Stromal cell of bone marrow (primary cell): ENCODE measurements at regions not wholly inside any gene's neighbourhood (a gene's known extent, or its start where the extent isn't known, plus 50 kb on each side); places are given as distances from the start of the nearest gene placed in this dataset.
A peak's percentile ranks its signal among the peaks of the same experiment; 100 is the strongest.
"Not testable (repeated sequence)": the region's sequence is repeated elsewhere in the genome, so short reads cannot be mapped to it uniquely, and the experiment has no call there.

ENCODE experiments used
- DNase-seq: peaks from one replicate; pipeline ENCODE4 v3.0.0-alpha.2; 2012; ENCODE audit warnings: low read depth

DNA sequence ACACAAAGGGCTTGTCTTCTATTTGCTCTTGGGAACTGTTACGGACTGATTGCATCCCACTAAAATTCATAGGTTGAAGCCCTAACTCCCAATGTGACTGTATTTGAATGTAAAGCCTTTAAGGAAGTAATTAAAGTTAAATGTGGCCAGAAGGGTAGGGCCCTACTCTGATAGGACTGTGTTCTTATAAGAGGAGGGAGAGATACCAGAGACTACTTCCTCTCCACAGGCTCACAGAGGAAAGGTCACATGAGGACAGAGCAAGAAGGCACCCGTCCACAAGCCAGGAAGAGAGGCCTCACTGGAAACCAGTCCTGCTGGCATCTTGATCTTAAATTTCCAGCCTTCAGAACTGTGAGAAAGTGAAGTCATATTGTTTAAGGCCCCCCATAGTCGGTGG is 211.9 kb downstream of the CDH26 start:
- no peak for DNase-seq

DNA sequence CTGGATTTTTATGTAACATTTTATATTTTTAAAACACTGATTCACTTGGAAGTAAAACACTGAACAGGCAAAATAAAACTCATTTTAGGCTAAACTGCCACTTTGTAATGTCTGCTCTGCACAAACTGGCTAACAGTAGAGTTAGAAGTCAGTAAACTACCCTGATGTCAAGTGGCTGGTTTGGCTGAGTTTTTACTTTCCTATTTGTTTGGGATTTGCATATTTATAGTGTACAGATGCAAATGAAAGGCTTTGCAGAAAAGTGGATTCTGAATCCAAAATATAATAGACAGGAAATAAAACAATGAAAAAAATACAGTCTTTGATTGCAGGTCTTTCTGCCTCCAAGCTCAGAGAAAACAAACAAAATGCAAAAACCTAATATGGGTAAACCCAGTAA is 213.1 kb downstream of the CDH26 start:
- DNase-seq, result no peak

DNA sequence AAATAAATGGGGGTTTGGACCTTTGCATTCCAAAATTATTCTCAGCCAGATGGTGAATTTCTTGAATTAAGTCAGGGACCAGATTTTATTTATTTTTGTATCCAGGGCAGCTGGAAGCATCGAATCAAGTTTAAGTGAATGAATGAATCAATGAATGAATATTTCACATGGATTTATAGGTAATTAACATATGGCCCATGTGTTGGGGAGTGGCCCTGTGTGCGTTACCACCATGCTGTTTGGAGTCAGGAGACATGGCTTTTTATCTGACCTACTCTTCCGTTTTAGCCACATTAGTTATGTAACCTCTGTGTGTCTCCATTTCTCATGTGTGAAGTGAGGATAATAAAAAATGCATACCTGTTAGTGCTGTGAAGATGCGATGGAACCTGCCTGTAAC is 213.5 kb downstream of the CDH26 start:
- DNase-seq, result no peak

DNA sequence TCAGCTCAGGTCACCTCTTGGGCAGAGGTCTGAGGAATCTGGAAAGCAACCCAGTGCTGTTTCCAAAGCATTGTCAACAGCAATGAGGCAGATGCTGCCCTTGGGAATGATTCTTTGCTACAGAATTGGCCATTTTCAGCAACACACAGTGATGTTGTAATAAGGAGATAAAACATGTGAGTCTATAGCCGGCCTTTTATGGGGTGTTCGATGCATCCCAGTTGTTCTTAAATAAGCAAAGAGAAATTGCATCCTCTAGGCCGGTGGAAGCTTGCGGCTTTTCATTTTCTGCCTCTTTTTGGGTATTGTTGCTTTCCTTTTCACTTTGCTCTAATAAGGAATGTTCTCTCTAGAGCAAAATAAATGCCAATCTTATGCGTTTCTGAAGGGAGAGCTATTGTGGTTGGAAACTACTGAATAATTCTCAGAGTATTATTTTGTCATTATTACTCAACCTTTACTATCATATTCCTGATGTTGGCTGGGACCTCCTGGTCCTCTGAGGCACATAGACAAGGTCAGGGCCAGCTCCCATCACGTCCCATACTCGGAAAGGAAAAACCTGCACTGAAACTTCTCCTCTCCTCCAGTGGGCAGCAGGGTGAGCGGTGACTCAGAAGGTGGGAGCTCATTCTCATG is 214.2 kb downstream of the CDH26 start:
- peak; percentile 80 for DNase-seq

DNA sequence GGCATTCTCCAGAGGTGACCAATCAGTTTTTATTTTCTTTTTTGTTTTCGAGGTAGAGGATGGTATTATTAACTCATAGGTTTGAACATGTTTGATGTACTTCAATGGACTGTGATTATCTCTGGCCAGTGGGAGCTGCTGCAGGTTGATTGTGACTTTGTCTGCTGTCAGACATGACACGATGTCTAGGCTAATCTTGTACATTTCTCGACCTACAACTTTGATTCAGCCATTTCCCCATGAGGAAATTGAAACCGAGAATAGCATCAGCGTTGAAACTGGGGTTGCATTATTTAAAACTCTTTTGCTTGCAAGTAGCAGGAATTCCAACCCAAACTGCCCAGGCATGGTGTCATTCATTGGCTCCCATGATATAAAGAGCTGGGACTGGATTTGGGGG is 218.9 kb downstream of the CDH26 start:
- DNase-seq, result no peak

DNA sequence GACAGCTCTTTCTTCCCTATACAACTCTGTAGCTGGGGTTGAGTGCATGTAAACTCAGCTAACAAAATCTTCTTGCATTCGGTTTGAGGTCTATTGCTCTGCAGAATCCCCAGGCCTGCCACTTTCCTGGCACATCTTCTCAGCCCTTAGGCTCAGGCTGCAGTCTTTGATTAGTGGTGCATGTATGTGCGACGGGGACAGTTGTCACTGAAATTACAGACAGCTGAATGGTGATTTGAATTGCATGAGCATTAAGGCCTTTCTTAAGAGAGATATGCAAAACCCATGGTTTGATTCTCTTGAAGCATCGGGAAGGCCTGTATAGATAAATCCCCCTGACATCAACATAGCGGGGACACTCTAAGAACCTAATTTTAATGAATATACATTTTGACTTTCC is 222.8 kb downstream of the CDH26 start:
- no peak for DNase-seq

DNA sequence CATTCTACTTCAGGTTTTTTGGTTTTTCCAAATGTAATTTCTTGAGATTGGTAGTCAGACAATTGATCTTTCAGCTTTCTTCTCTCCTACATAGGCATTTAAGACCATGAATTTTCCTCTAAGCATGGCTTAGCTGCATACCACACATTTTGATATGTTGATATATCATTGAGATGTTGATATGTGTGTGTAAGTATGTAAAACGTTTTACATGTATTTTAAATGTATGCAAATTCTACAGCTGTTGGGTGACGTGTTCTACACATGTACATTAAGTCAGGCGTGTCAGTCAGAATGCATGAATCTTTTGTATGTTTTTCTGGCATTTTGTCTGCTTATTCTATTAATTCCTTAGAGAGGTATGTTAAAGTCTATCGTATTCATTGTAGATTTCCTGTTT is 228.2 kb downstream of the CDH26 start:
- no peak for DNase-seq

DNA sequence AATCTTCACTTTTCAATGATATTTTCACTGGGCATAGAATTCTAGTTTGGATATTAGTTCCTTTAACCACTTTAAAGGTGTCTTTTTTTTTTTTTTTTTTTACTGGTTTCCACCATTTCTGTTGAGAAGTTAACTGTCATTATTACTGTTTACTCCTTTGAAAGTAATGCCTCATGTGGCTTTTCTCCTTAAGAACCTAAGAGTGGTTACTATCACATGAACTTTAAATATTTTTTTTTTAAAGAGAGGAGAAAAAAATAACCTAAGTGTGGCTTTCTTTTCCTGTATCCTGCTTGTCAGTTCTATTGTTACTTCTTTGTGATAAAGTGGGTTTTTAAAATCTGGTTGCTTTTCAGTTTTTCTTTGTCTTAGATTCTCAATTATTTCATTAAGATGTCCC is 229.5 kb downstream of the CDH26 start:
- no peak for DNase-seq

DNA sequence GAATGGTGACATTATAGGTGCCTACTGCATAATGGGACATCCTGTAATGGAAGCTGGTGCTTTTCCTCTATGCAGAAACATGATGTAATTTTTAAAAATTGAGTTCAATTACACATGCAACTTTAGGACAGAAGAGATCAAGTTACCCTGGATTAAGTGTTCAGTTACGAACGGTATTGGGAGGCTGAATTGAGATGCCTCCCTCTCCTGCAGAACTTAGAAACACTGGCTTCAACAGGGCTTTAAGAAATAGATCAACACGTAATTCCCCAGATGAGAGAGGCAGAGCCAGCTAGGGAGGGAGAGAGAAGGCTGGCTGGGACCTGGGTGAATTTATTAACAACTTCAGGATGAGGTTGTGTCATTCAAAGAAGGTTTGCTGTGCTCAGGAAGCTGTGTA is 232.8 kb downstream of the CDH26 start:
- no peak for DNase-seq

DNA sequence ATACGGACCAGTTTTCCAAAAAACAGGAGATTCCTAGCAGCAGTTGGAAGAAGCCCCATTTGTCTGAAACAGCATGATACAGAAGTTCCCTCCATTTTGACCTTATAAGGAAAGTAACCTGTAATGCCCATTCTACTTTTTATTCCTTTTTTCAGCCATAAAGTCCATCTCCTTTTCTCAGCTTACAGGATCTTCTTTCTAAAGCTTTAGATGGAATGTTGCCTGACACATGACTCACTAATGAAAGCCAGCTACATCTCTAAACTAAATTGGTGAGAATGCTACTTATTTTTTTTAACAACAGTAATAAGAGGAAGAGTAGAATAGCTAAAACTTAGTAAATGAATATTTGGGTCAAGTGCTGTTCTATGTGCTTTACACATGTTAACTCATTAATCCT is 234.1 kb downstream of the CDH26 start:
- peak; percentile 19 for DNase-seq

DNA sequence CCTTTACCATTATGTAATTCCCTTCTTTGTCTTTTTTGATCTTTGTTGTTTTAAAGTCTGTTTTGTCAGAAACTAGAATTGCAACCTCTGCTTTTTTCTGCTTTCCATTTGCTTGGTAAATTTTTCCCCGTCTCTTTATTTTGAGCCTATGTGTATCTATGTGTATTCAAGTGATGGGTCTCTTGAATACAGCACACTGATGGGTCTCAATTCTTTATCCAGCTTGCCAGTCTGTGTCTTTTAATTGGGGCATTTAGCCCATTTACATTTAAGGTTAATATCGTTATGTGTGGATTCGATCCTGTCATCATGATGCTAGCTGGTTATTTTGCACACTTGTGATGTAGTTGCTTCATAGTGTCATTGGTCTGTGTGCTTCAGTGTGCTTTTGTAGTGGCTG is 240.9 kb downstream of the CDH26 start:
- not testable (repeated sequence) for DNase-seq

DNA sequence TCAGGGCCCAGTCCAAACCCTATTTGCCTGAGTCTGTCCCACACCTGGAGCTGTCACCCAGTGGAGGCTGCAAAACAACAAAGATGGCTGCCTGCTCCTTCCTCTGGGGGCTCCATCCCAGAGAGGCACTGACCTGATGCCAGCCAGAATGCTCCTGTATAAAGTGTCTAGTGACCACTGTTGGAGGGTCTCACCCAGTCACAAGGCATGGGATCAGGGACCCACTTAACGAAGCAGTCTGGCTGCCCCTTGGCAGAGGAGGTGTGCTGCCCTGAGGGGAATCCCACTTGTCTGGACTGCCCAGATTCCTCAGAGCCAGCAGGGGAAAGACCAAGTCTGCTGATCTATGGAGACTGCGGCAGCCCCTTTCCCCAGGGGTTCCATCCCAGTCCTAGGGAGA is 241.6 kb downstream of the CDH26 start:
- DNase-seq, result no peak

DNA sequence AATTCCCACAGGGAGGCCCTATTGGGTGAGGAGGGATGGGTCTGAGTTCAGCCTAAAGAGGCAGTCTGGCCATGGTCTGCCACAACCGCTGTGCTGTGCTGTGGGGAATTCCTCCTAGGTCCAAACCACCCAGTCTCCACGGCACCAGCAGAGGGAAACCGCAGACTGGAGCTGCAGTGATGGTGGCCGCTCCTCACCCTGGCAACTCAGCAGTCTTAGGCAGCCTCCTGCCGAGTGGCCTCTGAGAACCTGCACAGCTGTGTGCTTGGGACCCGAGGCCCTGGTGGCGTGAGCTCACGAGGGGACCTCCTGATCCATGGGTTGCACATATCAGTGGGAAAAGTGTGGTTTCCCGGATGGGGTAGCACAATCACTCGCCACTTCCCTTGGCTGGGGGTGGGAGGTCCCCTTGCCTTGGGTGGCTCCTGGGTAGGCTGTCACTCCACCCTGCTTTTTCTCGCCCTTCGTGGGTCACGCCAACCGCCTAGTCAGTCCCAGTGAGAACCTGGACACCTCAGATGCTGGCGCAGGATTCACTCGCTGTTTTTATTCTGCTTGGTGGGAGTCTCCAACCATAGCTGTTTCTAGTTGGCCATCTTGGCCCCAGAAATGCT is 242.2 kb downstream of the CDH26 start:
- DNase-seq, result no peak

DNA sequence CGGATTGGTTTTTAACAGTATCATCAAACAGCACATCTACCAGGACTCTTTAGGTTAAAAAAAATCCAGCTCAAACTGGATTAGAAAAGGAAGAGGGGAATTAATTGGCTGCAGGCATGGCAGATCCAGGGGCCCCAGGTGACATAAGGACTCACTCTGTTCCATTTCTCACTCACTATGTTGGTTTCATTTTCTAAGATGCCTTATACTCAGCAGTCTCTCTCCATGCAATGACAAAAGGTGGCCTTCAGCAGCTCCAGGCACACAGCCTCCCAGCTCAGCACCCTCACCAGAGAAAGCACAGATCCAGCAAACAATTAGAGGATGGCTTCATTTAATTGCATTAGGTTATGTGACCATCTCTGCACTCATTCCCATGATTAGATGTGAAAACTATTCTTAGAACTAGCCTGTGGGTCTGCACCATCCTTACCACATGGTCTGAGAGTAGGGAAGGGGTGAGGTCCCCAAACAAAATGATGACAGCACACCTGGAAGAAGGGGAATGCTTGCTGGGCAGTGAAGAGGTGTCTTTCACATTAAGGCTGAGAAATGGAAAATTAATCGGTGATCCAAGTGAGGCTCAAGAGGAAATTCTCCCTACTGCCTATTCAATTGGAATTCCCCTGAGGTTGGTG is 243.1 kb downstream of the CDH26 start:
- no peak for DNase-seq

DNA sequence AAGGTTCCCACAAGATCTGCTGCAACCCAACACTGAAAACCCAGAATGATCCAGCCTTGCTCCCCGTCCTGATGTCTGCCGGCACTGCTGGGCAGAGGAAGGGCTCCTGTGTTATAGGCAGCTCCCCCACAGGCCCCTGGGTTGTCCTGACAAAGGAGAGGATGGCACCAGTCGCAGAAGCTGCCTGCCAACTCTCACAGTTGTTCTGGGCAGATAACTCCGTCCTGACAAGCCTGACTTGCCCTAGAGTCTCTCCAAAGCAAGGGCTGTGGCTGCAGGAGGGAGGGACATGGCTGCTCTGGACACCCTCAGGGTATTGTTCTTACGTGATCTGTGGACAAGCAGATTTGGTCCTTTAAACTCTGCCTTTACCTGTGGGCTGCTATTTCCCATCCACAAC is 243.8 kb downstream of the CDH26 start:
- no peak for DNase-seq

DNA sequence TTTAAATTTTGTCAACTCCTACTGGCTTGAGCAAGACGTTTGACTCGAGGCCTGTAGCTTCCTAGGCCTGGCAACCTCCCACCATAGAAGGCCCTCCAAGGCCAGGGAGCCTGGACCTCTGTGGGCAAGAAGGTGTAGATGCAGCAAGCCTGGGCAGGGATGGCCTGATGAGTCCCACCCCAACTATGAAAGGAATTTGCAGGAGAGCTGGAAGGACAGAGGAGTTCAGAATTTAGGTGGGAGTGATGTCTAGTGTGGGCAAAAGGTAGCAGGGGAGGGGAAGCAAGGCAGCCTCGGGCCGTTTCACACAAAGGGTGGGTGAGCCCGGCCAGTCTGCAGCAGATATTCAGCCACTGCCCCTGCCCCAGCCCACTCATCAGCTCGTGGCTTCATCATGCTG is 245.2 kb downstream of the CDH26 start:
- DNase-seq, result no peak

DNA sequence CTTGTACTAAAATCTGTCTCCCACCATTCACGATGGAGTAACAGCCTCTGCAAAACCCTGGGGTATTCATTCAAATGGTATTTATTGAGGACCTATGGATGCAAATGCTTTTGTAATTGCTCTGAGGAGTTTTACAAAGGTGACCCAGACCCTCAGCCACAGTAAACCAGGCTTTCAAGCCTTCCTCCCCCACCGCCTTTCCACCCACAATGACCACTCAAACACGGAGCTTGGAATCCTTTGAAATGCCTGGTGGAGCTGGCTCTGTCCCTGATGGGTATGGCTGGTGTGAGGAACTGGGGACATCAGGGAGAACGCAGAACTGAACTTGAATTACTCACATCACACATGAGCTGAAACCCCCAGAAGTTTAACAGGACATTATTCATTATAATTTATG is 246.4 kb downstream of the CDH26 start:
- DNase-seq, result no peak

DNA sequence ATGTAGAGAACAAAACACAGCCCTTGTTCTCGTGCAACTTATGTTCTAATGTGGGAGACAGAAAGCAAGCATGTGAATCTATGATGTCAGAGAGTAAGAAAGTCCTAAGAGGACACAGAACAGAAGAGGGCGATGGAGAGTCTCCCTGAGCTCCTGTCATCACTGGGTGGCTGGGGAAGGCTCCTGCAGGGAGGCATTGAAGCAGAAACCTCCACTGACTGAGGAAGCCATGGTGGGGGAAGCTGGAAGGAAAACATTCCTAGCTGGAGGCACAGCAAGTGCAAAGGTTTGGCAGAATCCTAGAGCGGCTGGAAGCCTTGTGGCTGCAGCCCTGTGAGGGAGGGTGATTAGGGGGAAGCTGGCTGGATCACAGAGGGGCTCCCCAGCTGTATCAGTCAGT is 248.0 kb downstream of the CDH26 start:
- DNase-seq, result peak; percentile 31

DNA sequence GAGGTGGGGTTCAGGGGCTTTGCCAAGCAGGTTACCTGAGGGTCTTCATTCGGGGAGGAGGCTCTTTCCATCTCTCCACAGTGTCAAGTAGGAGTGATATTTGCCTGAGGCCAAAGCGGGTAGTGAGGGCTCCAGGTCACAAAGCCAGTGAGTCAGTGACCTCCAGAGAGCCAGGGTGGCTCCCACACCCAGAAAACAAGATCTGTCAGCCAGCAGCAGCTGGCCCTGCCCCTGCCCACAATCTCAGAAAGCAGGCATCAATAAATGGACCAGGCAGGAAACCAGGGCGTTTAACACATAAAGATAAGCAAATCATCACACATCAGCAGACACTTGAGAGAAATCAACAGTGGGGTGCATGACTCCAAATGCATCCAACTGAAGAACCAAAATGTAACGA is 250.8 kb downstream of the CDH26 start:
- no peak for DNase-seq

DNA sequence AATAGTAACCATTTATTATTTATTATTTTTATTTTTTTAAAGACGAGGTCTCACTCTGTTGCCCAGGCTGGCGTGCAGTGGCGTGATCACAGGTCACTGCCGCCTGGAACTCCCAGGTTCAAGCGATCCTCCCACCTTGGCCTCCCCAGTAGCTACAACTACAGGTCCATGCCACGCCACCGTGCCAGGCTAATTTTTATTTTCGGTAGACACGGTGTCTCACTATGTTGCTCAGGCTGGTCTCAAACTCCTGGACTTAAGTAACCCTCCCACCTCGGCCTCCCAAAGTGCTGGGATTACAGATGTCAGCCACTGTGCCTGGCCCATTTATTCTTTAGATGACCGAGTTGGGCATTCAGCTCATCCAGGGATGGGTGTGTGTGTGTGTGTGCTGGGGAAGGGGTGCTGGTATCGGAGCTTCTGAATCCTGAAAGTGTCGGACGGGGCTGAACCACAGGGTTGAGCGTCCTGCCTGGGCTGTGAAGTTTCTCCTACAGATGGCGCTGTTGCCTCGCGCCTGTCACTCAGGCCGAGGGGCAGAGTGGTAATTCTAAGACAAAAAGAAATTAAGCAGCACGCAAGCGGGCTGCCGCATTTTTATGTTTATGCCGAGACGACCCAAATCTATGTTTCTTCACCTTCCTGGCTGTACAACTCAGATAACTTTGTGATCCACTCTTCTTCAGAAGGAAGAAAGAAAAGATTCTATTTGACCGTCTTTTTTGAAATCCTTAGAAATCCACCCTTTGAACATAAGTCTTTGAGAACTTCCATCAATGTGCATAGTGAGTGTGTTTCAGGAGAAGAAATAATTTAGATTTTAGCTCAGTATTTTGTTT is 252.8 kb downstream of the CDH26 start:
- DNase-seq, result peak; percentile 35

DNA sequence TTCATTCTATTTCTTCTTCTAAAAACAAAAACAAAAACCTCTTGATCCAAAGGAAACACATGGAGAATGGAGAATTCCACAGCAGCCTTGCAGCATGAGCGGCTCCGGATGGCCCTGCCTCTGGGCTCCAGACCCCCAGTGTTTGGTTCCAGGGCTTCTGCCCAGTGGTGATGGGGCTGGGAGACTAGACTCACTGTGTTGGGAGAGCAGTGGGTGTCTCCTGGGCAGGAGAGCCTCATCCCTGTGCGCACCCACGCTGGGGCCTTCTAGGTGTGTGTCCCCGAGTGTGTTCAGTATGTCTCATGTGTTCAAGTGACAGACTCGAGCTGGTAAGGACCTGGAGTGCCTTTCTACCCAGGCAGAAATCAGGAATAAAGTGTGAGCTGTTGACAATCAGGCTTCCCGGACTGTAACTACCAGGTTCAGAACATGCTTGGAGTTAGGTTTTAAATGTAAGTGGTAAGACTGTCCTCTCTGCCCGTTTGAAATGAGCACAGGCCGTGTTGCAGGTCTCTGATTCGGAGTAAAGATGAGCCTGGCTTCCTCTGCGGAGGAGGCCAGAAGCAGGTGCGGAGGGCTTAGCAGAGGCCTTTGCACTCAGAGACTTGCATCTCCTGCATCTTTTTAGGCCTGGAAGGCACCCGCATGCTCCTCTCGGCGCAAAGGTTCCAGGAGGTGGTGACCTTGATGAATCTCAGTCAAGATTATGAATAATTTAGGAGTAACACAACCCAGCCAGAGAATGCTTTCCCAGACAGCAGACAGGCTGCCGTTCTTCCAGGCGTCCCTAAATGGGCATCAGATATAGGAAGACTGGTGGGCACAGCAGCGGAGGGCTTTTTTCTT is 253.6 kb downstream of the CDH26 start:
- DNase-seq, result no peak

DNA sequence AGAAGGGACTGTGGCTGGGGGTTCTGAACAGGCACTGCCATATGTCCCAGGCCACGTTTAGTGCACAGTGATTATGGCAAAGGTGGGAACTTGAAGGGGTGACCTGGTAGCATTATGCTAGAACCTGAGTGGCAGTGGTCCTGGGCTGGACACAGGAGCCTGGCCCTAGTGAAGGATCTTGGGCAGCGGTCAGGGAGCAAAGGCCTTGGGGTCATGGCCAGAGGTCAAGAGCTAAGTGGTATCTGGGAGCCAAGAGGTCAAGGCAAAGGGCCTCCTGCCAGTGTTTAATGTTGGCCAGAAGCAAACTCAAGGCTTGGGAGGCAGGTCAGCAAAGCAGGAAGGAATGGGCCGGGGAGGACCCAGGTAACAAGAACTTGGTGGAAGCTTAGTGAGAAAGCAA is 254.5 kb downstream of the CDH26 start:
- DNase-seq, result no peak
